Right cardiac atrium (tissue), 5 donors: ENCODE measurements at regions not wholly inside any gene's neighbourhood (a gene's known extent, or its start where the extent isn't known, plus 50 kb on each side); places are given as distances from the start of the nearest gene placed in this dataset.
A peak's percentile ranks its signal among the peaks of the same experiment; 100 is the strongest.

ENCODE experiments used
- ATAC-seq, 2 donors: fragments of 200-7000 bp; cut with Tn5 transposase; one replicate each; pipeline versions ENCODE4 v1.8.0 to v1.9.1; 2020; ENCODE audit warnings: moderate library complexity in 2 of 2, mild to moderate bottlenecking in 1 of 2
- DNase-seq, 3 donors: peaks; one replicate each; pipeline ENCODE4 v3.0.0-alpha.2; 2020
- H3K27ac ChIP-seq: one replicate; pipeline ENCODE4 v1.5.1; 2013; ENCODE audit warnings: mild to moderate bottlenecking, low read length, control low read depth, moderate library complexity
- H3K27me3 ChIP-seq: one replicate; pipeline ENCODE4 v1.6.1; 2013; ENCODE audit not compliant: control insufficient read depth, insufficient read depth
- H3K4me1 ChIP-seq: one replicate; pipeline ENCODE4 v1.6.1; 2013; ENCODE audit warnings: low read length; ENCODE audit not compliant: control insufficient read depth, insufficient read depth
- H3K4me3 ChIP-seq: one replicate; pipeline ENCODE4 v1.5.1; 2013; ENCODE audit warnings: low read length, control low read depth
- H3K9me3 ChIP-seq: one replicate; pipeline ENCODE4 v1.6.1; 2013; ENCODE audit warnings: low read length; ENCODE audit not compliant: control insufficient read depth
- WGBS: extraction: QIAGEN DNeasy Blood & Tissue Kit; methylation state at CpG from one replicate; pipeline ENCODE4 v1.1.7; 2013; 5-methylcytosine and 5-hydroxymethylcytosine counted together
- intact Hi-C, 4 donors: fragments of 100-400 bp; cut with DNase I; formaldehyde crosslinking; loops; one replicate each; pipeline versions ENCODE4 v1.11.0 to v1.14.0; 2022 to 2023
- donor health status: healthy with polysubstance abuse.
- donor health status: DM: no; HTN: yes; CAD: no.
- donor health status: DM: no; HTN: no; CAD: no.
- donor health status: DM: no; HTN: yes; CAD: no; lungs with severe emphysema.
- donor health status: DM: yes; HTN: yes; CAD: no.

DNA sequence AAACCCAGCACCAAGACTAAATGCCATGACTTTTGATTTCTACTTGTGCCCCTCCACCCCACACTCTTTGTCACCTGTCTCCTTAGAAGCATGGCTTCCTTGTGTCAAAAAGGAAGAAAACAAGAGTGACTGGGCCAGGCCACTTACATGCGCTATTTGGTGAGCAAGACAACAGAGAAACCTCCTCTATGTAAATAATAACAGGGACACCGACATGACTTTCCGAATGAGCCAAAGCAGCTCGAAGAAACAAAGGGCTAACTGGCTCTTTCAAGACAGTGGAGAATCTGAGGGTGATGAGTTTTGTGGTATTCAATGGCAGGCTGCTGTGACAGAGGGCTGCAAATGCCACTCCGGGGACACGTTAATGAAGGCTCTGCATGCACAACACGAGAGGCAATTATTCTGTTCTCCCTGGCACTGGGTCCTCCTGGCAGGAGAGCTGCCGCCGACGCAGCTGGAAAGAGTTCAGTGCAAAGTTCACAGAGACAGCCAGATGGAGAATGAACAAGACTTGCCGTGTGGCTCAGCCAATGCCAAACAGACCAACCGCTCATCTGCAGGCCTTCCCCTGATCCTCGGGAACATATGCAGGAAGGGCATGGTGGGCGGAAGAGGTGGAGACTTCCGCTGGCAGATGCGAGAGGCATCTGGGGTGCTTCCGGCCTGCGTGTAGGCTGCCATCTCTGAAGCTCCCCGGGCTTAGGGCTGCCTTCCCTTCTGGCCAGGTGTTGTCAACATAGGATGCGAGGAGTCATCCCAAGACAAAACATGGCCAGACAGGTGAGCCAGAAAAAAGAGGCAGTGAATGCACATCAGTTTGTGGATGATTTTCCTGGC lies 59.1 kb upstream of the SMNDC1 start:
- intact Hi-C loops = no loop called here
- WGBS = 73% methylated on average over 20 of the region's 20 CpGs
- Histone ChIP-seq H3K27ac (no peak overlapping the region), H3K4me1 (no peaks in the 10 kb centered on the region), H3K9me3 (no peaks in the 10 kb centered on the region), H3K27me3 (no peaks in the 10 kb centered on the region), H3K4me3 (no peak overlapping the region)
- ATAC-seq = peak; percentile 17 to 32
- no peak for DNase-seq

DNA sequence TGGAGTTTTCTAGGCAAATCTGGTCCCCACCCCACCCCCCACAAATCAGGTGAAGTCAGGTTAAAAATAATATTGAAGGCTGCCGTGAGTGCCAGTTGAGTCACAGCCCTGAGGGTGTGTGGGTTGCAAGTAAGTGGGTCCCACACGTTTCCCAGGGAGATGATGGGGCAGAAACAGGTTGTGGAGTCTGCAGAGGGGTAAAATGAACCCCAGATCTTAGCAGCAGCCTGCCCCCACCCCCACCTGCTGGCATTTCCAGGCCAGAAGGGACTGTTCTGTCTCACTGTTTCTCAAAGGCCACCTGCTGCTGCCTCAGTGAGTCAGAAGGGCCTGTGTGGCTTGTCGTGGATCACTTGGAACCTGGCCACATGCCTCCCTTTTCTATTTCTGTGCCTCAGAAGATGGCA lies 59.8 kb upstream of the SMNDC1 start:
- no peak for DNase-seq
- intact Hi-C loops = no loop called here
- 75% methylated on average over 3 of the region's 3 CpGs for WGBS
- Histone ChIP-seq H3K4me1 (no peaks in the 10 kb centered on the region), H3K9me3 (no peaks in the 10 kb centered on the region), H3K27ac (no peak overlapping the region), H3K4me3 (no peak overlapping the region), H3K27me3 (no peaks in the 10 kb centered on the region)
- ATAC-seq = no peak

DNA sequence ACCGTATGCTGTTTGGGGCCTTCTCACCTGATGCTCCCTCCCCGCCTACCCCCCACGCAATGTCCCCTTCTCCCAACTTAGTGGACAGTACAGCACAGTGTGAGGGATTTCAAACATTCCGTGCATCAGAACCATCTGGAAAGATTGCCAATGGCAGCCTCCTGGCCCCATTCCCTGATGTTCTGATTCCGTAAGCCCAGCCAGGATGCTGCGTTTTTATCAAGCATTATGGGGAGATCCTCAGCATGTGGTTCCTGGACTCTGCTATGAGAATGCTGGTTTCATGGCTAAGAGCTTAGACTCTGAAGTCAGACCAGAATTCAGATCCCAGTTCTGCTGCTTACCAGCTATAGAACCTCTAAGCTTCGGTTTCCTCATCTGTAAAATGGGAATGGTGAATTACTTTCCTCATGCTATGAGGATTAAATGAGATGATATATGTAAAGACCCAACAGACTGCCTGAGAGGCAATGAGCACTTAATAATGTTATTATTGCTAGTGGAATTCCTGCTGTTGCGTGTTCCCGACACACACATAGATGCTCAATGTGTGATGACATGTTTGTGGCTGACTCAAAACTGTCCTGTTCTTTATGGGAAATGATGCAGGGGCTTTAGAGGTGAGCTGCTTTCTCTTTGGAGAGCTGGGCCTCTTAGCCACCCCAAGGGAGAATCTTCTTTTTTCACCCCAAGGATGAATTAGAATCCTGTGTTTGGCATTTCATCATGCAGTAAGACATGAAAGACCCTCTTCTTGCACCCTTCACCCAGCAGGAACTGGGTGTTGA lies 60.8 kb upstream of the SMNDC1 start:
- ATAC-seq (no peak), DNase-seq (no peak)
- Histone ChIP-seq H3K9me3 (no peaks in the 10 kb centered on the region), H3K4me3 (no peak overlapping the region), H3K27ac (no peak overlapping the region), H3K4me1 (no peaks in the 10 kb centered on the region), H3K27me3 (no peaks in the 10 kb centered on the region)
- 90% methylated on average over 9 of the region's 9 CpGs for WGBS
- intact Hi-C loops = no loop called here

DNA sequence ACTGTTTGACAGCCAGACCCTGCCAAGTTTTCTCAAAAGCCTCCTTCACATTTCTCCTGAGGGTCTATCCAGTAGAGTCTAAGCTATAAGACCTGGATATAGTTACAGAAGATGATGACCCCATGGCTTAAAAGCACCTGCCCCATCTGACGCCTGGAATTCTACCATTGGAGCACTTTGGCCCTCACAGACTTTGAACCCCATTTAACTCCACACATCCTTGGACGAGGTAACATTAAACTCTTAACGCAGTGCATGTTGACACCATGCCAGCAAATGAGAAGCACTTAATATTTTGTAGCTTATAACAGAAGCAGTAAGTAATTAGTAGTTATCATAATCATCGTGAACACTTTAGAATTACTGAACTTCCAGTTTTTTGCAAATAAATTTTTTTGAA lies 61.9 kb upstream of the SMNDC1 start:
- no peak for DNase-seq
- Histone ChIP-seq H3K27me3 (no peaks in the 10 kb centered on the region), H3K4me3 (no peak overlapping the region), H3K4me1 (no peaks in the 10 kb centered on the region), H3K9me3 (no peaks in the 10 kb centered on the region), H3K27ac (no peak overlapping the region)
- ATAC-seq = no peak
- intact Hi-C loops = no loop called here
- 87% methylated on average over 4 of the region's 4 CpGs for WGBS

DNA sequence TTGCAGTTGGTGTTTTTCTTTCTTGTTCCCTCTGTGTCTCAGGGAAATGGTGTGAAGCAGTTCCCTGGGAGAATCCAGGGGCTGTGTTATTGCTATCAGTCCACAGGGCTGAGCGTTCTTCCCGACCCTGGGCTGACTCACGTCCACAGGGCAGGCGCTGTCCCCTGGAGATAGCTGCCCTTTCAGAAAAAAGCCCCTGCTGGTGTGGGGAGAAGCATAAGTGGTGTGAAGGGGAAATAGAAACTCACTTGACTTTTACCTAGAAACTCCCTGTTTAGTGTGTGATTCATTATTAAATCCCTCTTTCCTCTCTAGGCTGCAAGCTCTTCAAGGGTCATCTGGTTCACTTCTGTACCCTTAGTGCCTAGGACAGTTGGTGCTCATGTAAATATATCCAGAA lies 63.3 kb upstream of the SMNDC1 start:
- Histone ChIP-seq H3K27me3 (no peaks in the 10 kb centered on the region), H3K4me1 (no peaks in the 10 kb centered on the region), H3K4me3 (no peak overlapping the region), H3K9me3 (no peaks in the 10 kb centered on the region), H3K27ac (no peak overlapping the region)
- intact Hi-C loops = no loop called here
- no peak for DNase-seq
- WGBS = 44% methylated on average over 4 of the region's 4 CpGs
- ATAC-seq = peak in 1 of 2 donors; percentile 80

DNA sequence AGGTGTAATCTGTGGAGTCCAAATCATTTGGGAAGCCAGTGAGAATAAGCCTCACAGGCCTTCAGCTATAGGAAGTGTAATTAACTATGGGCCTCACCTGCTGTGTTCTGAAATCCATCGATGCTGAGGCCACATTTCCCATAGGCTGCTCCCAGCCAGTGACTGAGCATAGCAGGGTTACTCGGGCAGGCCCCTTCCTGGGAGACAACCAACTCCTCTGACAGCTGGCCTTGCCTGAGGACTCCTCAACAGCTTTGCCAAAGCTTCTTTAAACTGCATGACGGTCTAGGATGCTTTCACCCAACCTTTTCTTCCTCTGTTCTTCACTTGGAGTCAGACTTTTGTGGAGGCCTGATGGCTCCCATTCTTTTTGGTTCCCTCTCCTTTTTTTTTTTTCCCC lies 63.8 kb upstream of the SMNDC1 start:
- H3K27me3 ChIP-seq = no peaks in the 10 kb centered on the region
- no peak overlapping the region for H3K4me3 ChIP-seq
- 54% methylated on average over 3 of the region's 3 CpGs for WGBS
- no peak overlapping the region for H3K27ac ChIP-seq
- ATAC-seq = no peak
- H3K4me1 ChIP-seq = no peaks in the 10 kb centered on the region
- intact Hi-C loops = no loop called here
- H3K9me3 ChIP-seq = no peaks in the 10 kb centered on the region
- DNase-seq = no peak

DNA sequence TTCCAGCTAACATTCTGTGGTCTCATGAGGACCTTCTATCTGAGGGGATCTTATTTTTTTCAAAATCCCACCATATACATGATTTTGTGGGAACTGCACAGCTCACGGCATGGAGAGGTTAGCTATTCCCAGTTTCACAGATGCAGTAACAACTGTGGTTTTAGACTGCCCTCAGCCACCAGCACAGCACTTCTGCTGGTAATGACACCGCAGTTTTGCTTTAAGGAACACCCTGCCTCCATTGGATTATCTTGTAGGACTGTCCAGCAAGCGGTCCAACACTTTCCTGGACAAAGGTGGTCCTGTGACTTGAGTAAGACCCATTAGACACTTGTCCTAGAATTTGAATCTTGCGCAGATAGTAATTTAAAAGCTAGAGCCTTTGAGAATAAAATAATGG lies 65.3 kb upstream of the SMNDC1 start:
- Histone ChIP-seq H3K27ac (no peak overlapping the region), H3K4me3 (no peak overlapping the region), H3K9me3 (no peaks in the 10 kb centered on the region), H3K4me1 (no peaks in the 10 kb centered on the region), H3K27me3 (no peaks in the 10 kb centered on the region)
- no peak for DNase-seq
- WGBS = 85% methylated on average over 4 of the region's 4 CpGs
- intact Hi-C loops = no loop called here
- no peak for ATAC-seq

DNA sequence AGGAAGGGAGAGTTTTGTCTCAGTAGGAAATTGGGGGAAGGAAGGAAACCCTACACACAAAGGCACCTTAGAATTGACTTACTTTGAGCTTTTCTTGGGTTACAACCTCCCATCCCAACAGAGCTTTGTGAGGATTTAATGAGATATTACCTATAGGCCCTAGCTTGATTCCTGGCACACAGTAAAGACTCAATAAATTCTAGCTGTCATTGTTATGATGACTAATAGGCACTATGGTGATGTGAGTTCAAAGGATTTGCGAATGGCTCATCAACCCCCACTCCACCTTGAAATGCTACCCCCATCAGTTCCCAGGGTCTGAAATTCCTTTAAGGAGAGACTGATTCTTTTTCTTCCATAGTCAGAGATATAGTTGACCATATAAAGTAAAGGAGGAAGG lies 67.9 kb upstream of the SMNDC1 start:
- Histone ChIP-seq H3K9me3 (no peaks in the 10 kb centered on the region), H3K27me3 (no peaks in the 10 kb centered on the region), H3K4me1 (peaks cover 5% of the 10 kb centered on the region), H3K4me3 (no peak overlapping the region), H3K27ac (no peak overlapping the region)
- intact Hi-C loops = no loop called here
- ATAC-seq = no peak
- no peak for DNase-seq
- WGBS = 77% methylated on average over 1 of the region's 1 CpG

DNA sequence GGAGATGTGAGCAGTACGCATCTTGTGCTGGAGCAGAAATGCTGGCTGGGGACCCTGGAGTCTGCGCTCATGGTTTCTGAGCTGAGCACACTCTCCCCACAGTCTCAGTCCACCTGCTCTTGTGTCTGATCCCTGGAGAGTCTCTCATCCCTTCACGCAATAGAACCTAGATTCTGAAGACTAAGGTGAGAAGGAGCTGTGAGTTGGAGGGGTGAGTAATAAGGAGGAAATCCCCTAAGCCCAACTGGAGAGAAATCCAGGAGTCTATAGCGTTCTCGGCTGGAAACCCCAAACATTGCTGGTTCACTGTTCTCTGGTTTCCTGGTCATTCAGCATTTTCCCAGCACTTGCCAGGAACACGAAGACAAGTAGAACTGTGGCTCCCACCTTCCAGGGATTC lies 68.3 kb upstream of the SMNDC1 start:
- ATAC-seq = no peak
- H3K9me3 ChIP-seq = no peaks in the 10 kb centered on the region
- no peak overlapping the region for H3K4me3 ChIP-seq
- peaks cover 5% of the 10 kb centered on the region for H3K4me1 ChIP-seq
- intact Hi-C loops = no loop called here
- no peak overlapping the region for H3K27ac ChIP-seq
- H3K27me3 ChIP-seq = no peaks in the 10 kb centered on the region
- no peak for DNase-seq
- whole genome bisulfite sequencing = 87% methylated on average over 6 of the region's 6 CpGs

DNA sequence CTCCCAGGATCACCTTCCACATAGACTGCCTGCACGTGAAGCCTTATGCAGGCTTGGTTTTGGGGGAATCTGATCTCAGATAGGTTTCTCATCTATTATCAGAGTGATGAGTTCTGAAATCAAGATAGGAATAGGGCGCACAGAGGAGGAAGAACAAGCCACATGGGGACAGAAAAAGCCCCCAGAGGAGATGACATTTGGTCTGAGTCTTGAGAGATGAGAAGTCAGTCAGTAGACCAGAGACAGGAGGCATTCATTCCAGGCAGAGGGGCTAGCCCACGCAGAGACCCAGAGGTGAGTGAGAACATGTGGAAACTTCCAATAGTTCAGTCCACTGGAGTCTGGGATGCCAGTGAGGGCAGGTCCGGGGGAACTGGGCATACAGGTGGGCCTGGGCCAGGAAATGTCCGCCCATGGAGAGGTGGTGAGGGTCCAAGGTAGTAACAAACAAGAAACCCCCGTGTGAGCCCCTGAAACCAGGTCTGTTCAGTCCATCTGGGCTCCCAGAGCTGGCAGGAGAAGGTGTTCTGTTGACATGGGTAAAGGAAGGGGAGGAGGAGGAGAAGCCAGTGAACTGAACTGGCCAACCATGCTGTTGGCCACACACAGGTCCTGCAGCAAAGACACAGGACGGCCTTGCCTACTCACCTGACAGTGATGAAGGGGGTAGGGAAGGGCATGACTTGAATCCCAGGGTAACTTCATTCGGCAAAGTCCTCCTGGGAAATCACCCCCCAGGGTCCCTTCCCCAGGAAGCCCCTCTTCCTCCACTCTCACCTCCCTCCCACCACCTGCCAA lies 69.3 kb upstream of the SMNDC1 start:
- DNase-seq (no peak), ATAC-seq (no peak)
- WGBS = 91% methylated on average over 8 of the region's 8 CpGs
- no peak overlapping the region for H3K4me3 ChIP-seq
- H3K27me3 ChIP-seq = no peaks in the 10 kb centered on the region
- no peak overlapping the region for H3K27ac ChIP-seq
- intact Hi-C loops = no loop called here
- no peaks in the 10 kb centered on the region for H3K9me3 ChIP-seq
- peaks cover 5% of the 10 kb centered on the region for H3K4me1 ChIP-seq

DNA sequence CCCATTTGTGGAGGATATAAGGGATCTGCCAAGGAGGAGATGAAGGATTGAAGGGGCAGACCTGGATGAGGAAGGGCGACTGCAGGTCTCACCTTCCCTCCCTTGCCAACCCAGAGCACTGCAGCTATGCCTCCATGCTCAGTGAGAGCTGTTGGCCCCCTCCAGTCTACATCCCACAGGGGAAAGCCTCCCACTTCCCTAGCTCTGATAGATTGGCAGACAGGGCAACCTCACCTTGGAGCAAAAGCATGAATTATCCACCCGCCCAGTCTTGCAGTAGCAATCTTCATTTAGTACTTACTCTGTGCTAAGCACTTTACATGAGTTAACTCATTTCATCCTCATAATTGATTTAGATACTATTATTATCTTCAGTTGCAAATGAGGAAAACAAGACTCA lies 70.4 kb upstream of the SMNDC1 start:
- no peak overlapping the region for H3K27ac ChIP-seq
- H3K4me3 ChIP-seq = no peak overlapping the region
- ATAC-seq (no peak), DNase-seq (no peak)
- H3K9me3 ChIP-seq = no peaks in the 10 kb centered on the region
- intact Hi-C loops = no loop called here
- peaks cover 5% of the 10 kb centered on the region for H3K4me1 ChIP-seq
- H3K27me3 ChIP-seq = no peaks in the 10 kb centered on the region
- 97% methylated on average over 2 of the region's 2 CpGs for WGBS
